GM21576 (cell line): ENCODE measurements at regions not wholly inside any gene's neighbourhood (a gene's known extent, or its start where the extent isn't known, plus 50 kb on each side); places are given as distances from the start of the nearest gene placed in this dataset.
"Not testable (repeated sequence)": the region's sequence is repeated elsewhere in the genome, so short reads cannot be mapped to it uniquely, and the experiment has no call there.

ENCODE experiments used
- ATAC-seq: cut with Tn5 transposase; IDR thresholded peaks from one replicate; pipeline ENCODE4 v1.9.1; 2021; ENCODE audit warnings: mild to moderate bottlenecking, moderate library complexity; ENCODE audit not compliant: unreplicated experiment

GRCh38 chr3:81887448-81887847 is 126.0 kb upstream of the GBE1 start:
- no peak for ATAC-seq

DNA sequence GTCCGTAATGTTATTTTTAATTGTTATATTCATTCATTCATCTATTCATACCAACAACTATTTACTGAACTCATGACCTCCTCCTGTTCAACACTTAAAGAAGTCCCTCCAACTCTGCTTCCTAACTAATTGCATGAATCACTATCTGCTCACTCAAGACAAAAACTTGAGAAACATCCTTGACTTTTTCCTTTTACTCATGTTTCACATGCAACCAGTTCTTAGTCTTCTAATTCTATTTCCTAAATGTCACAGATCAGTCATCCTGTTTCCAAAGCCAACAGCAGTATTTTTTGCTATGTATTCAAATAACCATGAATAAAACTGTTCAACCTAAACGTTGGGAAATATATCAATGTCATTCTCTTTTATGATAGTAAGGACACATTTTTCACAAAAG is 124.6 kb upstream of the GBE1 start:
- ATAC-seq = no peak

DNA sequence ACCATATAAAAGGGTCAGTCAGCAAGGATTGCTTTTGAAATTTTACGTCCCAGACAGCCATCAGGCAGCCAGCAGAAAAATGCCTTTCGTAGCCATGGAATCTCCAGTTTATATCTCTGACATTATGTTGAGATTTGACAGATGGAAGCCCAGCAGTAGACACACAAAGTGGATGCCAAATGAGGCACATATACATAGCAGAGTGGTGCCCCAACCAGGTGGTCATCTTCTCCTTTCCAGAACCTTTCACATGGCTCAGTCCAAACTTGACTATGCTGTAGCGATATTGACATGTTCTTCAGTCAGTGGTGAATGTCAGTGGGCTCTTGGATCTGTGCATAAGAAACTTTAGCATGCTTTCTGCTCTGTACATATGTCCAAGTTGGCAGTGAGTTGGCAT is 123.3 kb upstream of the GBE1 start:
- no peak for ATAC-seq

- ATAC-seq = no peak
These were observed 115.4 kb upstream of the GBE1 start for GRCh38 chr3:81876826-81877225.

DNA sequence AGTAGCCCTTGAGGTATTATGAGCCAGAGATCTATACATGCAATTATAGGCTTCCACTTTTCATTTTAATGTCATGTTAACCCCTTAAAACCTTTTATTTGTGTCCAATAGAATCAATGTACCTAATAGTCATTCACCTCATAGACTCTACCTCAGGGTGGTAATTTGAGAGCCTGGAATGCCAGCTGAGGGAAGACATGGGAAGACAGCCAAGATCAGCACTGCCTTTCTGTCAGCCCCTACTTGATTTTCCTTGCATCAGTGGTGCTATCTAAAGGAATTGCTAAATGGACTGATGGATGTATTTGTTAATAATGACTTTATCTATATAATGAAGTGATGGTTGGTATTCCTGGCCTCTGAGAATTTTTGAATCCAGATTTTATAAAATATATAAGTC is 113.3 kb upstream of the GBE1 start:
- ATAC-seq = no peak

- ATAC-seq = no peak
These were observed 111.1 kb upstream of the GBE1 start for GRCh38 chr3:81872566-81872965.

- ATAC-seq = no peak
These were observed 110.1 kb upstream of the GBE1 start for GRCh38 chr3:81871358-81872155.

GRCh38 chr3:81869382-81869781 is 107.9 kb upstream of the GBE1 start:
- no peak for ATAC-seq

DNA sequence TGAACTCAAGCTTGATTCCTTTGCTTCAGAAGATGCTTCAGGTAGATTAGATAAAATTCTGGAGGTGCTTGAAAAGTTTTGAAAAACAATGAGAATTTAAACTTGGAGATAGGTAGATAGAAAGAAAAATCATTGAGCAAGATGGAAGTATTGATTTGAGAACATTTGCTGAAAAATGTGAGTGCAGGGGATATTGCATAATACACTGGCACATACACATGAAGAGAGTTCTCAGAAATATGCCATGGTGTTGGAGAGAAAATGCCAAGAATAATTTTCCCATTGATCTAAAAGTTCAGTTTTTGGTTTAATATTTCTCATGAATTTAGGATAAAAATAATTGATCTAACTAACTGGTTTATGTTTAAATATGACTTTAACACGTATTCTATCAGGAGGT is 107.2 kb upstream of the GBE1 start:
- ATAC-seq = no peak

- no peak for ATAC-seq
These were observed 106.4 kb upstream of the GBE1 start for GRCh38 chr3:81867875-81868274.

- ATAC-seq = not testable (repeated sequence)
These were observed 103.7 kb upstream of the GBE1 start for GRCh38 chr3:81865164-81865563.

- no peak for ATAC-seq
These were observed 102.8 kb upstream of the GBE1 start for GRCh38 chr3:81864272-81864671.

- no peak for ATAC-seq
These were observed 102.3 kb upstream of the GBE1 start for GRCh38 chr3:81863756-81864155.

GRCh38 chr3:81861593-81861992 is 100.1 kb upstream of the GBE1 start:
- no peak for ATAC-seq

GRCh38 chr3:81859524-81859923 is 98.1 kb upstream of the GBE1 start:
- ATAC-seq = no peak

DNA sequence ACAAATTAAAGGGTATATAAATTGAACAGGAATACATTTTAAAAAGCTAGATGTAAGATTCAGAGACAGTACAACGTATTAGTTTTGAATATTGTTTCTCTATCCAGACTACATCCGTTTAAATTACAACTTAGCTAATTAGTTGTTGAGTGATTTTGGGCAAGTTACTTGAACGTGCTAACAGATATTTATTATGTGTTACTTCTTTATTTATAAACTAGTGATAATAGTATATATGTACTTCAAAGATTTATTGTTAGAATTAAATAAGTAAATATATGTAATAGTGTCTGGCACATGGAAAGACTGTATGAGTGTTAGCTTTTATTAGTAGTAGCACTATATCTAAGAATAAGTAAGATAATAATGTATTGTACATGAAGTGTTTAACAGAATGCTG is 92.0 kb upstream of the GBE1 start:
- ATAC-seq = no peak

DNA sequence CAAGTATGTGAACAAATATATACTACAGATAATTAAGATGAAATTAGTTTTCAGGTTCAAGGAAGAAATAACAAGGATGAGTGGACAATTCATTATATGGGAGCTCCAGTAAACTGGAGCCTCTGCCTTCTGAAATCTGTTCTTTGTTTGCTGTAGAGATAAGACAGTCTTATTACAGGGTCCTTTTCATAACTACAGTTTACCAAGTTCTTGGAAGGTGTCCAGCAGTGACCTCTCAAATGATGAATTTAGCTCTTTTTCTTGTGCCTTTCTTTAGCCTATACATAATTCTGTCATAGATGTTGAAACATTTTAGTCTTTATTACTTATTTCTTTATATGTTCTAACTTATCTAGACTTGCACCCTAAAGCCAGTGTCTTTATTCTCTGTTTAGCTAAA is 89.7 kb upstream of the GBE1 start:
- no peak for ATAC-seq

DNA sequence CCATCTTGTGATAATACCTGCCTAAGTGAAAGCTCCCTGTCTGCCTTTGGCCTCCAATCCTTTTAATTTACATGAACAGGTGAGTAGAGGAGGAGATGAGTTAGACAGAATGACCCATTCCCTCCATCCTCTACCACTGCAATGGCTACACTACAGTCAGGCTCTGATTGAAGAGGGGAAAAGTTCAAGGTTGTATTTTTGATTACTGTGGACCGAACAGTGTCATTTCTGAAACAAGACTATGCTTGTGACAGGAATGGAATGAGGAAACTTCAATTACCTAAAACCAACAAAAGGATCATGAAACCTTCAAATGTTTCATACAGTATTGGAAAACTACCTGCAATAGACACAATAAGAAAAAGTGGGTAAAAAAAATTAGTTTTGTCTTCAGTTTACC is 85.5 kb upstream of the GBE1 start:
- no peak for ATAC-seq

- ATAC-seq = no peak
These were observed 80.1 kb upstream of the GBE1 start for GRCh38 chr3:81841540-81841939.

DNA sequence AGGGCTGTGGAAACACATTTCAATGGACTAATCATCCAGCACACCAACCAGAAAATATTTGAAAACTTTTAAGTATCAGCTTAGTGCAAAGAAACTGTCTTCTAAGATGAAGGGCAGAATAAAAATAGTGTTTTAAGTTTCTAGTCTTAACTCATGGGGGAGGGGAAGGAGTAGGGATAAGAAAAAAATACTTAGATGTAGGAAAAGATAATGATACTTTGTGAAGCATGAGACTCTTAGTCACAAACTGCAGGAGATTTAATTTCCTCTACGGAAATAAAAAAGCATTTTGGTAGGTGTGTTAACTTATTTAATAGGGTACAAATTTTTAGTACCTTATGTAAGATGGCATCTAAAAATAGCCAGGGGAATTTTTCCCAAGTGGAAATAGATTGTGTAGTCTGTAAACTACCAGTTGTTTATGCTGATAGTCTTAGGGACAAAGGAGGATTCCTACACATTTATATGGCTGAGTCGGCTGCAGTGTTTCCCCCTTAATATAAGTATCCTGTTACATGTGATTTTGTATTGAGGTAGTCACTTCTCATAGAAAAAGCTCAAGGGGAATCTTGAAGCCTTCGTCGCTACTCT is 78.2 kb upstream of the GBE1 start:
- ATAC-seq = no peak

GRCh38 chr3:81838457-81838856 is 77.0 kb upstream of the GBE1 start:
- ATAC-seq = no peak

DNA sequence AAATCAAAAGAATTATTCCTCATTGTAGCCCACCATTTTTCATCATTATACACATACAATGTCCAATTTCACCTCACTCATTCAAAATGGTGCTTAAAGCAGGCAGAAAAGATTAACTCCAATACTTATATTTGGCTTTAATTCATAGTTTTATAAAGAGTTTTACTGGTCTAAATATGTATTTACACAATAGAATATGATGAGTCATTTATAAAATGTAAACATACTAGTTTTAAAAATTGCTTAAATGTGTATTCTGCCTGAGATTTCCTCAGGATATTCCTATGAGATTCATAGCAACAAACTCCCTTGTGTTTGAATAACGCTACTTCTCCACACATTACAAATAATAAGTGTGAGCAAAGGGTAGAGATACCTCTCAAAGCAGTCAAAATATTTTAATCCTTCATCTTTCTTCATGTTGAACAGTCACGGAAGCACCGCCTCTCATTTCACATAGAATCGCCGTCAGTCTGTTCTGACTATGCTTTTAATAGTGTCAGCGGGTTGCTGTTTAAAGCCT is 75.7 kb upstream of the GBE1 start:
- no peak for ATAC-seq

GRCh38 chr3:81829937-81830336 is 68.5 kb upstream of the GBE1 start:
- no peak for ATAC-seq
